Epithelial cell of proximal tubule (primary cell): ENCODE measurements at regions not wholly inside any gene's neighbourhood (a gene's known extent, or its start where the extent isn't known, plus 50 kb on each side); places are given as distances from the start of the nearest gene placed in this dataset.
A peak's percentile ranks its signal among the peaks of the same experiment; 100 is the strongest.

Experiments
- DNase-seq: peaks from one replicate; pipeline ENCODE4 v3.0.0-alpha.2; 2011; ENCODE audit warnings: low read depth
- H3K4me3 ChIP-seq: 2 replicates; pipeline ENCODE4 v1.5.1; 2011; ENCODE audit warnings: low read depth, mild to moderate bottlenecking, low read length
- CTCF ChIP-seq: conservative IDR thresholded peaks from 2 replicates; pipeline ENCODE4 v1.5.1; 2012; ENCODE audit warnings: low read depth, mild to moderate bottlenecking, low read length

- H3K4me3 ChIP-seq, result no peak overlapping the region
- no peak for TF ChIP-seq CTCF
These were observed 103.0 kb upstream of the CDK1 start for GRCh38 chr10:60675236-60675635.

GRCh38 chr10:60669501-60669900, 108.8 kb upstream of the CDK1 start:
- no peak for TF ChIP-seq CTCF
- H3K4me3 ChIP-seq, result no peak overlapping the region
- DNase-seq, result peak; percentile 44

More at GRCh38 chr10:60675236-60675635, 103.0 kb upstream of the CDK1 start:
- no peak for DNase-seq

GRCh38 chr10:60666221-60666620, 112.1 kb upstream of the CDK1 start:
- no peak for DNase-seq
- TF ChIP-seq CTCF, result no peak
- no peak overlapping the region for H3K4me3 ChIP-seq

- no peak overlapping the region for H3K4me3 ChIP-seq
- DNase-seq, result no peak
- TF ChIP-seq CTCF, result no peak
These were observed 113.4 kb upstream of the CDK1 start for GRCh38 chr10:60664859-60665258.

- TF ChIP-seq CTCF, result no peak
- H3K4me3 ChIP-seq, result no peak overlapping the region
- no peak for DNase-seq
These were observed 114.4 kb upstream of the CDK1 start for GRCh38 chr10:60663850-60664249.

- TF ChIP-seq CTCF, result peak; percentile 14
- no peak overlapping the region for H3K4me3 ChIP-seq
- no peak for DNase-seq
These were observed 115.2 kb upstream of the CDK1 start for GRCh38 chr10:60662917-60663614.

- TF ChIP-seq CTCF, result no peak
- no peak for DNase-seq
These were observed 116.6 kb upstream of the CDK1 start for GRCh38 chr10:60661637-60662036.

More at GRCh38 chr10:60661637-60662036, 116.6 kb upstream of the CDK1 start:
- H3K4me3 ChIP-seq, result no peak overlapping the region
